H1 (cell line): ENCODE measurements at regions not wholly inside any gene's neighbourhood (a gene's known extent, or its start where the extent isn't known, plus 50 kb on each side); places are given as distances from the start of the nearest gene placed in this dataset.

Source experiments
- CTCF ChIA-PET: fragments of 300-600 bp; sonication (Branson Sonifier 250); formaldehyde crosslinking; loops from one replicate; lab custom pipeline; 2021; ENCODE audit not compliant: partially characterized antibody; lab: Charles Lee
- POLR2A ChIA-PET: fragments of 300-600 bp; sonication (Branson Sonifier 250); formaldehyde crosslinking; loops from one replicate; lab custom pipeline; 2021; ENCODE audit warnings: inconsistent platforms; ENCODE audit not compliant: partially characterized antibody; lab: Charles Lee
- DNase-seq, 2 experiments: peaks; one replicate each; pipeline versions ENCODE4 v3.0.0 to v3.0.0-alpha.2; 2010 to 2022; ENCODE audit warnings: low spot score in 2 of 2, low read depth in 1 of 2, mixed read lengths in 1 of 2
- FAIRE-seq: peaks from 2 replicates; lab custom pipeline; 2011; peaks lifted over from hg19 to GRCh38; lab: Jason Lieb, UNC
- H2AFZ ChIP-seq: 2 replicates; pipeline ENCODE4 v1.8.1; 2012; ENCODE audit warnings: low read length, inconsistent platforms
- H2AK5ac ChIP-seq: 2 replicates; pipeline ENCODE4 v1.6.1; 2013; ENCODE audit warnings: low read depth, low read length
- H2BK120ac ChIP-seq: replicated peaks from 2 replicates; pipeline ENCODE3; 2013; ENCODE audit warnings: low read depth, low read length, inconsistent platforms
- H2BK12ac ChIP-seq: 2 replicates; pipeline ENCODE4 v1.6.1; 2013; ENCODE audit warnings: low read depth, low read length
- H2BK15ac ChIP-seq: 2 replicates; pipeline ENCODE4 v1.6.1; 2013; ENCODE audit warnings: low read length
- H2BK20ac ChIP-seq: 2 replicates; pipeline ENCODE4 v1.6.1; 2013; ENCODE audit warnings: low read length
- H2BK5ac ChIP-seq: 2 replicates; pipeline ENCODE4 v1.6.1; 2013; ENCODE audit warnings: low read depth, low read length
- H3K14ac ChIP-seq: 2 replicates; pipeline ENCODE4 v1.6.1; 2013; ENCODE audit warnings: inconsistent platforms; ENCODE audit not compliant: insufficient read length
- H3K18ac ChIP-seq: 2 replicates; pipeline ENCODE4 v1.6.1; 2013; ENCODE audit warnings: low read length; ENCODE audit errors: extremely low read depth
- H3K23ac ChIP-seq: 2 replicates; pipeline ENCODE4 v1.6.1; 2013; ENCODE audit warnings: inconsistent platforms; ENCODE audit not compliant: insufficient read length
- H3K23me2 ChIP-seq: 2 replicates; pipeline ENCODE4 v1.6.1; 2013; ENCODE audit warnings: low read depth, low read length
- H3K27ac ChIP-seq: 2 replicates; pipeline ENCODE4 v1.6.1; 2011; ENCODE audit warnings: low read depth, low read length, inconsistent platforms
- H3K27me3 ChIP-seq, 4 experiments: replicated peaks in 1 of 4; 1 replicate in 1 of 4; 2 replicates in 3 of 4; pipeline versions ENCODE4 v1.6.1 to v1.8.1; 2011 to 2013; ENCODE audit warnings: low read length in 3 of 4, mild to moderate bottlenecking in 3 of 4, inconsistent platforms in 2 of 4, mixed read lengths in 2 of 4, moderate library complexity in 1 of 4; ENCODE audit not compliant: control insufficient read depth in 3 of 4, insufficient read depth in 3 of 4; ENCODE audit errors: extremely low read depth in 1 of 4
- H3K36me3 ChIP-seq, 4 experiments: 2 replicates each; pipeline versions ENCODE4 v1.6.1 to v1.8.1; 2011 to 2013; ENCODE audit warnings: mild to moderate bottlenecking in 4 of 4, low read length in 3 of 4, moderate library complexity in 2 of 4, control low read depth in 1 of 4, inconsistent platforms in 1 of 4; ENCODE audit not compliant: insufficient read depth in 4 of 4, control insufficient read depth in 2 of 4
- H3K4ac ChIP-seq: replicated peaks from 2 replicates; pipeline ENCODE3; 2013; ENCODE audit warnings: low read length, low read depth, mixed read lengths, inconsistent platforms; ENCODE audit not compliant: insufficient read length
- H3K4me1 ChIP-seq, 4 experiments: replicated peaks in 1 of 4; 1 replicate in 1 of 4; 2 replicates in 3 of 4; pipeline versions ENCODE4 v1.6.1 to v1.8.1; 2011 to 2013; ENCODE audit warnings: low read length in 3 of 4, inconsistent platforms in 2 of 4, mixed read lengths in 1 of 4; ENCODE audit not compliant: insufficient read depth in 4 of 4, control insufficient read depth in 3 of 4
- H3K4me2 ChIP-seq, 2 experiments: 2 replicates each; pipeline versions ENCODE4 v1.6.1 to v1.8.1; 2011 to 2013; ENCODE audit warnings: low read depth in 2 of 2, low read length in 2 of 2, control low read depth in 1 of 2, inconsistent platforms in 1 of 2, mild to moderate bottlenecking in 1 of 2; ENCODE audit not compliant: insufficient read depth in 1 of 2
- H3K4me3 ChIP-seq, 4 experiments: fragments of 200-600, 300-600 bp in 1 of 4; sonication (generic), shearing (Covaris generic), sonication (Bioruptor Twin) in 1 of 4; 2 replicates each; pipeline versions ENCODE4 v1.5.1 to v1.8.1; 2011 to 2016; ENCODE audit warnings: low read length in 4 of 4, low read depth in 3 of 4, control low read depth in 2 of 4, inconsistent platforms in 2 of 4, mild to moderate bottlenecking in 2 of 4, mixed read lengths in 1 of 4, moderate library complexity in 1 of 4; ENCODE audit not compliant: insufficient read depth in 2 of 4; ENCODE audit errors: extremely low read depth in 1 of 4
- H3K56ac ChIP-seq: replicated peaks from 2 replicates; pipeline ENCODE3; 2013; ENCODE audit warnings: low read depth, mild to moderate bottlenecking, mixed read lengths, low read length, inconsistent platforms; ENCODE audit not compliant: insufficient read length
- H3K79me1 ChIP-seq: 2 replicates; pipeline ENCODE4 v1.6.1; 2013; ENCODE audit warnings: low read depth, low read length, control low read depth
- H3K79me2 ChIP-seq, 2 experiments: 2 replicates each; pipeline versions ENCODE4 v1.6.1 to v1.8.1; 2012 to 2013; ENCODE audit warnings: low read length in 2 of 2, mild to moderate bottlenecking in 2 of 2, inconsistent platforms in 1 of 2; ENCODE audit not compliant: insufficient read depth in 2 of 2, control insufficient read depth in 1 of 2
- H3K9ac ChIP-seq, 4 experiments: replicated peaks in 1 of 4; 1 replicate in 1 of 4; 2 replicates in 3 of 4; pipeline versions ENCODE4 v1.6.1 to v1.8.1; 2011 to 2013; ENCODE audit warnings: low read depth in 3 of 4, low read length in 3 of 4, control low read depth in 2 of 4, mild to moderate bottlenecking in 2 of 4, moderate library complexity in 2 of 4, inconsistent platforms in 1 of 4; ENCODE audit errors: extremely low read depth in 1 of 4
- H3K9me3 ChIP-seq, 2 experiments: 2 replicates each; pipeline versions ENCODE4 v1.6.1 to v1.8.1; 2012 to 2013; ENCODE audit warnings: mild to moderate bottlenecking in 2 of 2, moderate library complexity in 2 of 2, control low read depth in 1 of 2, inconsistent platforms in 1 of 2, low read depth in 1 of 2, low read length in 1 of 2, mixed read lengths in 1 of 2; ENCODE audit not compliant: insufficient read depth in 2 of 2
- H4K20me1 ChIP-seq, 2 experiments: replicated peaks in 1 of 2; 2 replicates each; pipeline versions ENCODE3 to v1.8.1; 2011 to 2013; ENCODE audit warnings: inconsistent platforms in 2 of 2, low read length in 2 of 2, mild to moderate bottlenecking in 1 of 2; ENCODE audit not compliant: insufficient read depth in 2 of 2, control insufficient read depth in 1 of 2
- H4K5ac ChIP-seq: 2 replicates; pipeline ENCODE4 v1.6.1; 2013; ENCODE audit warnings: low read length, low read depth, mixed read lengths, inconsistent platforms; ENCODE audit not compliant: insufficient read length
- H4K8ac ChIP-seq: 2 replicates; pipeline ENCODE4 v1.8.0; 2013; ENCODE audit warnings: mild to moderate bottlenecking, moderate library complexity, low read length, inconsistent platforms; ENCODE audit not compliant: insufficient read depth; ENCODE audit errors: extremely low read depth
- H4K91ac ChIP-seq: replicated peaks from 2 replicates; pipeline ENCODE3; 2013; ENCODE audit warnings: low read length, mixed read lengths, inconsistent platforms; ENCODE audit not compliant: insufficient read length
- WGBS, 2 experiments: shearing (Covaris generic) in 1 of 2; methylation state at CpG; one replicate each; pipeline versions ENCODE4 v1.1.6 to v1.1.7; 2013 to 2015; ENCODE audit warnings: low lambda C conversion rate in 2 of 2, mixed read lengths in 2 of 2, inconsistent platforms in 1 of 2, low coverage in 1 of 2, missing lambda C conversion rate in 1 of 2; ENCODE audit not compliant: insufficient replicate concordance in 2 of 2, insufficient coverage in 1 of 2, insufficient read length in 1 of 2; ENCODE audit errors: extremely low coverage in 1 of 2, missing lambda C conversion rate in 1 of 2; 5-methylcytosine and 5-hydroxymethylcytosine counted together

DNA sequence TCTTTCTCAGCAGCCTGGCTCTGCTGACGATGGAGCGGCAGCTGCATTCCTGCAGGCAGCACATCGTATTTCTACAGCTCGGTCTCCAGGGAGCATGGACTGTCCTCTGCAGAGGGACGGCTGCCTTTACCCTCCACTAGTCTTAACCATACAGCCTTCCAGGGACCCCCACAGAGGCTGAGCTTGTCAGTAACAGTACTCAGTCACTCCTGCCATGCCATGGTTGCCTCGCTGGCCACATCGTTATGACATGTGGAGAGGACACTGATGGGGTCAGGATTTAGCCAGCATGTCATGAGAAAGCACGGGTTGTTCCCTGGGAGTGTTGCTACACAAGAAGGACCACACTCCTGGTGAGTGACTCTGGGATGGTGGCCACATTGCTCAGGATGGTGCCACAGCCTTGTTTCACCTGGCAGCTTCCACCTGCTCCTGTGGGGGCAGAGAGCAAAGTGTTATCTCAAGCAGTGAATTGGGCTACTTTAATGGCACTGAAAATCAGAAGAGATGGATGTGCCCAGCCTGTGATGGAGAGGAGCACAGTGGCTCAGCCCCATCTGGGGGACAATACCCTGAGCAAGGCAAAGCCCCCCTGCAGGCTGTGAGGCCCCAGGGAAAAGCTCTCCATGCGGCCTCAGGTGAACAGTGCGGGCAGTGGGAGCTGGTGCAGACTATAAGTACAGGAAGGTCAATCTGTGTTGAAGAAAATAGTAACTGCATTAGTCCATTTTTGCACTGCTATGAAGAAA, 443.9 kb downstream of the TCERG1L start:
- Histone ChIP-seq H4K5ac (no peak overlapping the region), H3K4me2 (no peak overlapping the region), H3K23me2 (no peaks in the 10 kb centered on the region), H4K91ac (no peak overlapping the region), H3K23ac (no peak overlapping the region), H3K4me3 (no peak overlapping the region), H4K8ac (no peak overlapping the region; the same call in 1 of the 2 replicates), H3K4me1 (no peaks in the 10 kb centered on the region), H2AFZ (no peak overlapping the region), H2BK20ac (no peak overlapping the region), H3K14ac (no peak overlapping the region), H3K18ac (no peak overlapping the region), H4K20me1 (no peaks in the 10 kb centered on the region), H3K36me3 (no peaks in the 10 kb centered on the region), H2BK12ac (no peak overlapping the region), H3K27me3 (no peaks in the 10 kb centered on the region), H3K4ac (no peak overlapping the region), H3K9ac (no peak overlapping the region), H3K56ac (no peak overlapping the region), H3K9me3 (no peaks in the 10 kb centered on the region), H3K79me1 (no peaks in the 10 kb centered on the region), H2AK5ac (no peak overlapping the region), H2BK5ac (no peak overlapping the region), H3K27ac (no peak overlapping the region), H3K79me2 (no peaks in the 10 kb centered on the region), H2BK120ac (no peak overlapping the region), H2BK15ac (no peak overlapping the region)
- DNase-seq (no peak), FAIRE-seq (no peak)
- ChIA-PET CTCF (no interaction called here), POLR2A (no interaction called here)
- 85% methylated on average over 10 of the region's 10 CpGs; no CpG with 5 or more reads in 1 of the 2 experiments for WGBS, 2 experiments
